ENCODE measurements at regions not wholly inside any gene's neighbourhood (a gene's known extent, or its start where the extent isn't known, plus 50 kb on each side); places are given as distances from the start of the nearest gene placed in this dataset.
"Not testable (repeated sequence)": the region's sequence is repeated elsewhere in the genome, so short reads cannot be mapped to it uniquely, and the experiment has no call there.

DNA sequence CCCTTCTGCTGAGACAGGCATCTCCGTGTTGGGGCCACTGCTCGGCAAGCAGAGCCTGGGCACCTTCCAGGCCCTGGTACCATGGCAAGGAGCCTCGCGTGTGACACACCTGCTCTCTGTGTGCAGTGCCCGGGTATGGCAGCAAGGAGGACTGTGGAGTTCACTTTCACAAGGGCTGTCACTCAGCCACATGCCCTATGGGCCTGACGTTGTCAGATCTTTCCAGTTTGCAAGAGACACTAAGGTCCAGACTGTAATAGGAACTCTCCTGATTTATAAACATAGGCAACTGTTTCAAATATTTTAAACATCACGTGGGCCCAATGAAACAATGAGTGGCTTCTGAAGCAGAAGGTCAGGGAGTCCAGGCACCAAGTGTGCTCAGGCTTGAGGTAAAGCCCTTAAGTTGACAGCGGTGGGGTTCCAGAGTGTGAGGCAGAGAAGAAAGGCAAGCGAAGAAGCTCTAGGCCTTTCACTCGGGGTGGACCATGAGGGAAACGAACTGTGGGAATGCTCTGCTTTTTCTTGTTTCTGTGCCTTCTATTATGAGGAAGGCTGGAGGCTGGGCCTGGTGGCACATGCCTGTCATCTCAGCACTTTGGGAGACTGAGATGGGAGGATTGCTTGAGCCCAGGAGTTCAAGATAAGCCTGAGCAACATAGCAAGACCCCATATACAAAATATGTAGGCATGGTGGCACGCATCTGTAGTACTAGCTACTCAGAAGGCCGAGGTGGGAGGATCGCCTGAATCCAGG, 108.6 kb upstream of the TRIM2 start:
- Histone ChIP-seq H3K4me1 (no peaks in the 10 kb centered on the region), H3K9me3 (no peaks in the 10 kb centered on the region), H3K27me3 (no peaks in the 10 kb centered on the region), H3K4me3 (no peak overlapping the region), H3K27ac (no peak overlapping the region), H3K36me3 (no peaks in the 10 kb centered on the region)
- TF ChIP-seq POLR2AphosphoS5 (IDR thresholded peaks at IDR 0.05) = no peak
- no peak for TF ChIP-seq POLR2A (IDR thresholded peaks at IDR 0.05)
- TF ChIP-seq EP300 (IDR thresholded peaks at IDR 0.05) = no peak
- TF ChIP-seq CTCF (IDR thresholded peaks at IDR 0.05) = no peak
- 84 to 89% methylated on average over 13 to 14 of the region's 14 CpGs for WGBS, 2 donors
- ATAC-seq (ENCODE audit: low FRiP score in 2 of 2) (no peak), DNase-seq (peak in 1 of 2 donors; percentile 30)

GRCh38 chr4:153096344-153096743, 107.9 kb upstream of the TRIM2 start:
- ATAC-seq (ENCODE audit: low FRiP score in 2 of 2) (no peak), DNase-seq (no peak)
- H3K9me3 ChIP-seq = no peaks in the 10 kb centered on the region
- no peak for TF ChIP-seq POLR2A (IDR thresholded peaks at IDR 0.05)
- TF ChIP-seq CTCF (IDR thresholded peaks at IDR 0.05) = no peak
- TF ChIP-seq POLR2AphosphoS5 (IDR thresholded peaks at IDR 0.05) = no peak
- TF ChIP-seq EP300 (IDR thresholded peaks at IDR 0.05) = no peak
- H3K36me3 ChIP-seq = no peaks in the 10 kb centered on the region
- H3K27ac ChIP-seq = no peak overlapping the region
- no peaks in the 10 kb centered on the region for H3K4me1 ChIP-seq
- no peak overlapping the region for H3K4me3 ChIP-seq
- no peaks in the 10 kb centered on the region for H3K27me3 ChIP-seq
- WGBS, 2 donors = 88 to 91% methylated on average over 3 of the region's 3 CpGs

DNA sequence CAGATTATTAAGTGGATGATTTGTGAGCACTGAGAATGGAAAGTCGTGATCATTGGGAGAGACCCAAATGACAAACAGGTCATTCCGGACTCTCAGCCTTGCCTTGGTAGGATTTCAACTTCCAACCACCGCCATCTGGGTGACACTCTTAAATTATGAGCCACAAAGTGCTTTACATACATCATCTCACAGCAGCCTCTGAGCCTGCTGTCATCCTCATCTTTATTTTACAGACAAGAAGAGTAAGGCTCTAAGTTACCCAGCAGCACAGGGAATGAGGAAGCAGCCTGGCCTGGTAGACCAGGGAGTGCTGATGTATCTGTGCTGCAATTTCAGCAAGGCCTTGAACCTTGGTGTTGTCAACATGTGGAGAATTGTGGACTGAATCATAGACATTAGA, 105.8 kb upstream of the TRIM2 start:
- 55 to 61% methylated on average over 3 of the region's 3 CpGs for WGBS, 2 donors
- TF ChIP-seq CTCF (IDR thresholded peaks at IDR 0.05) (no peak), POLR2AphosphoS5 (IDR thresholded peaks at IDR 0.05) (no peak), POLR2A (IDR thresholded peaks at IDR 0.05) (no peak), EP300 (IDR thresholded peaks at IDR 0.05) (no peak)
- Histone ChIP-seq H3K4me1 (no peaks in the 10 kb centered on the region), H3K27me3 (no peaks in the 10 kb centered on the region), H3K4me3 (no peak overlapping the region), H3K27ac (no peak overlapping the region), H3K9me3 (no peaks in the 10 kb centered on the region), H3K36me3 (no peaks in the 10 kb centered on the region)
- ATAC-seq (ENCODE audit: low FRiP score in 2 of 2) = no peak
- no peak for DNase-seq

DNA sequence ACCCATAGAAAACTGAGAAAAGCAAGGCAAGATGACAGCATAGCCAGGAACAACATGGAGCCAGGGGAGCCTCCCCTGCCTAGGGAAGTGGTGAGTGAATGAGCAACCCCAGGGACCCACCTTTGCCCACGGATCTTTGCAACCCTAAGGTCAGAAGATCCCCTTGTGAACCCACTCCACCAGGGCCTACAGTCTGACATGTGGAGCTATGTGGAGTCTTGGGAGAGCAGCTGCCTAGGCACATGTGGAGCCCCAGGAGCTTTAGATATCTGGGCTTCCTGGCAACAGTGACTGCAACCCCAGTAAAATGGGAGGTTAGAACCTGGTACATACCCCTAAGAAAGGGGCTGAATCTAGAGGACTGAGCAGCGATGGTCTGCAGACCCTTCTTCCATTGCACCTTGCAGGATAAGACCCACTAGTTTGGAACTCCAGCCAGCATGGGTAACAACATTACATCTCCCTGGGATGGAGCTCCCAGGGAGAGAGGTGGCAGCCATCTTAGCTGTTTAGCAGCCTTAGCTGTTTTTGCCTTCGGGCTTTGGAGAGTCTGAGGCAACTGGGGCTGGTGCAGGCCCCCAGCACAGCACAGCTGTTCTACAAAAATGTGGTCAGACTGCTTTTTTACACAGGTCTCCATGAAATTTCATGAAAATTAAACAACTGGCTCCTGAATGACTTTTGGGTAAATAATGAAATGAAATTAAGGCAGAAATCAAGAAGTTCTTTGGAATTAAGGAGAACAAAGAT, 104.7 kb upstream of the TRIM2 start:
- no peak overlapping the region for H3K27ac ChIP-seq
- DNase-seq (no peak), ATAC-seq (ENCODE audit: low FRiP score in 2 of 2) (peak in 1 of 2 donors; percentile 15)
- TF ChIP-seq POLR2A (IDR thresholded peaks at IDR 0.05) (no peak), CTCF (IDR thresholded peaks at IDR 0.05) (no peak), EP300 (IDR thresholded peaks at IDR 0.05) (no peak), POLR2AphosphoS5 (IDR thresholded peaks at IDR 0.05) (no peak)
- no peaks in the 10 kb centered on the region for H3K36me3 ChIP-seq
- WGBS, 2 donors = 73 to 76% methylated on average over 2 of the region's 3 CpGs
- H3K4me3 ChIP-seq = no peak overlapping the region
- no peaks in the 10 kb centered on the region for H3K4me1 ChIP-seq
- no peaks in the 10 kb centered on the region for H3K9me3 ChIP-seq
- no peaks in the 10 kb centered on the region for H3K27me3 ChIP-seq

DNA sequence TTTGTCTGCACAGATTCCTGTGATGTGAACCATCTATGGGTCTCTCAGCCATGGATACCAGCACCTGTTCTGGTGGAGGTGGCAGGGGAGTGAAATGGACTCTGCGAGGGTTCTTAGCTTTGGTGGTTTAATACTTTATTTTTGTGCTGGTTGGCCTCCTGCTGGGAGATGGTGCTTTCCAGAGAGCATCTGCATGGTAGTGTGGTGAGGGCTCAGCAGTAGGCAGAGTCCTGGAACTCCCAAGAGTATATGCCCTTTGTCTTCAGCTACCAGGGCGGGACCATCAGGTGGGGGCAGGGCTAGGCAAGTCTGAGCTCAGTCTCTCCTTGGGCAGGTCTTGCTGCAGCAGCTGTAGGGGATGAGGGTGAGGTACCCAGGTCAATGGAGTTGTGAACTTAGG, 97.5 kb upstream of the TRIM2 start:
- not testable (repeated sequence) for H3K4me1 ChIP-seq; H3K36me3 ChIP-seq; H3K9me3 ChIP-seq; DNase-seq; H3K27ac ChIP-seq; H3K27me3 ChIP-seq; ATAC-seq (ENCODE audit: low FRiP score in 2 of 2); H3K4me3 ChIP-seq
- WGBS, 2 donors = 92 to 97% methylated on average over 2 of the region's 2 CpGs

Measured in upper lobe of left lung (tissue), 6 donors.